ENCODE measurements at regions not wholly inside any gene's neighbourhood (a gene's known extent, or its start where the extent isn't known, plus 50 kb on each side); places are given as distances from the start of the nearest gene placed in this dataset.
"Not testable (repeated sequence)": the region's sequence is repeated elsewhere in the genome, so short reads cannot be mapped to it uniquely, and the experiment has no call there.

- no peak for DNase-seq
Measured at GRCh38 chr11:96707273-96707672, 317.5 kb downstream of the JRKL start.

GRCh38 chr11:96708219-96708878 is 318.5 kb downstream of the JRKL start:
- no peak for DNase-seq

- no peak for DNase-seq
Measured at GRCh38 chr11:96713301-96713700, 323.5 kb downstream of the JRKL start.

- DNase-seq, result no peak
Measured at GRCh38 chr11:96714689-96715088, 324.9 kb downstream of the JRKL start.

GRCh38 chr11:96715208-96715607 is 325.4 kb downstream of the JRKL start:
- DNase-seq, result no peak

- DNase-seq, result no peak
Measured at GRCh38 chr11:96736601-96737000, 346.8 kb downstream of the JRKL start.

- no peak for DNase-seq
Measured at GRCh38 chr11:96738311-96738710, 348.5 kb downstream of the JRKL start.

GRCh38 chr11:96741068-96741467 is 351.3 kb downstream of the JRKL start:
- DNase-seq, result no peak

- no peak for DNase-seq
Measured at GRCh38 chr11:96744697-96745096, 354.9 kb downstream of the JRKL start.

GRCh38 chr11:96748639-96749370 is 359.0 kb downstream of the JRKL start:
- no peak for DNase-seq

GRCh38 chr11:96751807-96752206 is 362.0 kb downstream of the JRKL start:
- not testable (repeated sequence) for DNase-seq

GRCh38 chr11:96752221-96752620 is 362.4 kb downstream of the JRKL start:
- DNase-seq, result no peak

GRCh38 chr11:96753997-96754396 is 364.2 kb downstream of the JRKL start:
- DNase-seq, result no peak

- no peak for DNase-seq
Measured at GRCh38 chr11:96755209-96755608, 365.4 kb downstream of the JRKL start.

- no peak for DNase-seq
Measured at GRCh38 chr11:96755752-96756151, 365.9 kb downstream of the JRKL start.

GRCh38 chr11:96758957-96759356 is 369.1 kb downstream of the JRKL start:
- DNase-seq, result no peak

GRCh38 chr11:96760306-96760705 is 370.5 kb downstream of the JRKL start:
- DNase-seq, result no peak

GRCh38 chr11:96760815-96761214 is 371.0 kb downstream of the JRKL start:
- DNase-seq, result no peak

- no peak for DNase-seq
Measured at GRCh38 chr11:96761451-96761850, 371.6 kb downstream of the JRKL start.

- DNase-seq, result no peak
Measured at GRCh38 chr11:96763244-96763643, 373.4 kb downstream of the JRKL start.

GRCh38 chr11:96778272-96778671 is 388.5 kb downstream of the JRKL start:
- DNase-seq, result no peak

GRCh38 chr11:96779030-96779429 is 389.2 kb downstream of the JRKL start:
- DNase-seq, result no peak

GRCh38 chr11:96781082-96781481 is 391.3 kb downstream of the JRKL start:
- no peak for DNase-seq

- no peak for DNase-seq
Measured at GRCh38 chr11:96782632-96783031, 392.8 kb downstream of the JRKL start.

GRCh38 chr11:96783311-96783710 is 393.5 kb downstream of the JRKL start:
- DNase-seq, result no peak
